Neural cell (in vitro differentiated cells): ENCODE measurements at regions not wholly inside any gene's neighbourhood (a gene's known extent, or its start where the extent isn't known, plus 50 kb on each side); places are given as distances from the start of the nearest gene placed in this dataset.

Experiments used
- CTCF ChIP-seq: fragments of 450-650 bp; IDR thresholded peaks from 2 replicates; pipeline ENCODE4 v1.5.1; 2014; ENCODE audit warnings: antibody characterized with exemption, mild to moderate bottlenecking, moderate library complexity; ENCODE audit not compliant: poor library complexity, severe bottlenecking
- EP300 ChIP-seq: fragments of 450-650 bp; conservative IDR thresholded peaks from 2 replicates; pipeline ENCODE4 v1.6.1; 2014; ENCODE audit warnings: antibody characterized with exemption, mild to moderate bottlenecking, moderate library complexity; ENCODE audit not compliant: poor library complexity, severe bottlenecking
- EZH2 ChIP-seq: fragments of 200-600, 300-800 bp; shearing (Covaris generic), sonication (generic); IDR thresholded peaks from 2 replicates; pipeline ENCODE4 v1.6.1; 2014; ENCODE audit warnings: antibody characterized with exemption, low read length, borderline replicate concordance, mild to moderate bottlenecking; ENCODE audit not compliant: insufficient read depth, poor library complexity, severe bottlenecking
- MXI1 ChIP-seq: fragments of 450-650 bp; conservative IDR thresholded peaks from 2 replicates; pipeline ENCODE4 v1.6.1; 2014; ENCODE audit warnings: antibody characterized with exemption, mild to moderate bottlenecking; ENCODE audit not compliant: poor library complexity, severe bottlenecking
- RAD21 ChIP-seq: fragments of 450-650 bp; conservative IDR thresholded peaks from 2 replicates; pipeline ENCODE4 v1.6.1; 2014; ENCODE audit warnings: antibody characterized with exemption, mild to moderate bottlenecking, moderate library complexity
- REST ChIP-seq: IDR thresholded peaks from 2 replicates; pipeline ENCODE4 v1.6.1; 2012; ENCODE audit warnings: borderline replicate concordance
- SMC3 ChIP-seq: fragments of 450-650 bp; conservative IDR thresholded peaks from 2 replicates; pipeline ENCODE4 v1.6.1; 2014; ENCODE audit warnings: antibody characterized with exemption, mild to moderate bottlenecking, moderate library complexity; ENCODE audit not compliant: poor library complexity
- TAF1 ChIP-seq: IDR thresholded peaks from 2 replicates; pipeline ENCODE4 v1.6.1; 2012; ENCODE audit warnings: low read depth

- no peak for TF ChIP-seq CTCF
- no peak for TF ChIP-seq REST
- TF ChIP-seq EP300: peak; percentile 44
- TF ChIP-seq MXI1: no peak
- TF ChIP-seq EZH2: no peak
- no peak for TF ChIP-seq RAD21
- peak; percentile 19 for TF ChIP-seq SMC3
- TF ChIP-seq TAF1: no peak
These were observed 450.6 kb upstream of the DAB1 start for GRCh38 chr1:57874418-57874877.
